GM21528 (cell line): ENCODE measurements at regions not wholly inside any gene's neighbourhood (a gene's known extent, or its start where the extent isn't known, plus 50 kb on each side); places are given as distances from the start of the nearest gene placed in this dataset.

Experiments used
- ATAC-seq: cut with Tn5 transposase; IDR thresholded peaks from one replicate; pipeline ENCODE4 v1.9.1; 2021; ENCODE audit warnings: mild to moderate bottlenecking, moderate library complexity; ENCODE audit not compliant: unreplicated experiment, low FRiP score

DNA sequence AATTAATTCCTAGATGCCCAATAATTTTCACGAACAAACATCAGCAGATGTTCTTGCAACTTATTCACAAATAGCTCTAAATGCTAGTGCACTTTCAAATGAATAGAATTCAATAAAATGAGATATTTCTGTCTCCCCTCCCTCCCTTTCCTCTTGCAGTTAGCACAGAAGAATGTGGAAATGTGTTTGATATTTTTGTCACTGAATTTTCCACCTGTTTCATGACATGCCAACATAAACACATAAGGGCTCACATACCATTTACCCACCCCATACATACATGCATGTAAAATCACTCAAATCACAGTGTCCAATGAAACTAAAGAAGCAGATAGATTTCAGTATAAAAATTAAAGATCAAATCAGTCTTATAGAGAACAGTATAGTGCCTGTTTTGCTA, 746.9 kb upstream of the MARCKS start:
- ATAC-seq, result no peak

DNA sequence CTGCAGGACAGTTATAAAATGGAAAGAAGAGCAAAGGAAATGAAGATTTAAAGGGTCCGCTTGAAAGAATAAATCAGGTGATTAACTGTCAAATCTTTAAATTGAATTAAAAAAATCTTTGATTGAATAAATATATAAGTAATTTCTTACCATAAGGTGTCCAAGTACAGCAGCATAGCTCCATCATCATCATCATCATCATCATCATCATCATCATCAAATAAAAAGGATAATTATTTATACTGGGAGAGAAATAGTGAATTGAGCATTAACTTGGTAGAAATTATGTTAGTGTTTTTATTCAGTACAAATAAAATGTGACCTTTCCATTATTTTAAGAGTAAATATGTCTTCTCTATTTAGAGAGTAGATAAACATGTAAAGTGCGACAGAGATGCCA, 745.6 kb upstream of the MARCKS start:
- ATAC-seq, result no peak

GRCh38 chr6:113112086-113112485, 745.1 kb upstream of the MARCKS start:
- no peak for ATAC-seq

- no peak for ATAC-seq
Observed at GRCh38 chr6:113115196-113115595, 741.9 kb upstream of the MARCKS start.

DNA sequence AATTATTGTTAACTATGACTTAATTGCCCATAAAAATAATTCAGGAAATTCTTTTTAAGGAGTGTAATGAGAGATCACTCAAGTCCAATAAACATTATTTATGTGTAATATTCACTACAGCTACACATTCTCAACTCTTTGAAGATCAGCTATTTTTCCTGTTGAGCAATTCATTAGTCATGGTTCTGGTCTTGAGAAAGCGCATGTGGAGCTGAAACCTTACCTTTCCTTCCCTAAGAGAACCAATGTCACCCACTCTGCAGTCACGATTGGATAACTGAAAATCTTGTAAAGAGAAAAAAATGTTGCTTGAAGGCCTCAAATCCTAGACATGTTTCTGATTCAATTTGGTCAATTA, 736.9 kb upstream of the MARCKS start:
- no peak for ATAC-seq

- no peak for ATAC-seq
Observed at GRCh38 chr6:113120582-113121285, 736.4 kb upstream of the MARCKS start.

GRCh38 chr6:113121571-113121970, 735.6 kb upstream of the MARCKS start:
- ATAC-seq, result no peak

GRCh38 chr6:113122060-113122459, 735.1 kb upstream of the MARCKS start:
- ATAC-seq, result no peak

DNA sequence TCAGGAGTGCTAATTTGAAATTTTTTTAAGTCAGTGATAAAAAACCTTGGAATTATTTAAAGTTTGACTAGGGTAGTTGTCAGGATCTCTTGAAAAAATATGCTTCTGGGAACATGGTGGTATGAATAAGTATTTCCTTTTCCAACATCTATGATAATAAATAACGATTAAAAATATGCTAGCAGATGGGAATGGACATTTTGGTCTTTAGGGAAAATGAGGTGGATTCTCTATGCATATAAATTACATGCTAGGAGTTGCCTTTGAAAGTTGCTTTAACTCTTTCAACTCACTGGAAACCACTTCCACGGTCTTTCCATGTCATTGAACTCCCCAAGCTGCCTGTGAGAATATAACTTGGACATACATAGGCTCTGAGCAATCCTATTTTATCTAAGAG, 731.5 kb upstream of the MARCKS start:
- no peak for ATAC-seq

DNA sequence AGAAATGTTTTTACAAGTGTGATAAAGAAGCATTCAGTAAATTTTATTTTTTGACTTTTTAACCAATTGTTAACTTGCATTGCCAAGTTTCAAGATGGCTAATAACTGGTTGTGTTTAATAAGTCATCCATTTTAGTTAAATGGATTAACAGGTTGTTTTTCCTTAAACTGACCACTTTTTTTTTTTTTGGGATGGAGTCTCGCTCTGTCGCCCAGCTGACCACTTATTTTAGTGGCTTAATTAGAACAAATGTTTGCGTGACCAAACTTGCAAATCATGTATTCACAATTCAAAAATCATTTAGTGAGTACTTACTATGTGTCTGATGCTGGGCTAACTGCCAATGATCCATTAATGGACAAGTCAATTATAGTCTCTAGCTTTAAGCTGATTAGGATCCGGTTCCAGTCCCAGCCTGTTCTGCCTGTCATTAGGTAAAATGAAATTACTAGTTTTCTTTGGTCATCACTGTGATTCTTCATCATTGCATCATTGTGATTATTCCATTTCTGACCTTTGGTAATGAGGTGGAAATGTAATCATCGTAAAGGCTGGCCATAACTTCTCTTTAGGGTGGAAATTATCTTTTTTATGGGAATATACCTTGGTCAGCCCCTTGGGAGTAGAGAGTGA, 729.2 kb upstream of the MARCKS start:
- ATAC-seq, result no peak

DNA sequence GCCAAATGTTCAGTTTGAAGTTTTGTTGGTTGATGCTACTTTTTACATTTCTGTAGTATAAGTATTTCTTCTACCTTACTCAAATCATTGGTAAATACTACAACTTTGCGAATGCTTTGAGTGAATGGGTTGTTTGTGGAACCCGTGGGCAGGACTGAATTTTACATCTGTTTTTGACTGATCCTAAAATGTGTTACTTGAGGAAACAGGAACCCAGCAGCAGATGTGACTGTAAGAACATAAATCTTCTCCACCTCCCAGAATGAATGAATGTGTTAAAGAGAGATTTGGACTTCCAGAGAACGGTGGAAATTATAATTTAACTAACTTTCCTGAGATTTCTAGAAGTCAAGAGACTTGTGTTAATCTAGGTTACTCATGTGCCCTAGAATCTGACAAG, 728.5 kb upstream of the MARCKS start:
- no peak for ATAC-seq

- no peak for ATAC-seq
Observed at GRCh38 chr6:113129991-113130390, 727.2 kb upstream of the MARCKS start.

DNA sequence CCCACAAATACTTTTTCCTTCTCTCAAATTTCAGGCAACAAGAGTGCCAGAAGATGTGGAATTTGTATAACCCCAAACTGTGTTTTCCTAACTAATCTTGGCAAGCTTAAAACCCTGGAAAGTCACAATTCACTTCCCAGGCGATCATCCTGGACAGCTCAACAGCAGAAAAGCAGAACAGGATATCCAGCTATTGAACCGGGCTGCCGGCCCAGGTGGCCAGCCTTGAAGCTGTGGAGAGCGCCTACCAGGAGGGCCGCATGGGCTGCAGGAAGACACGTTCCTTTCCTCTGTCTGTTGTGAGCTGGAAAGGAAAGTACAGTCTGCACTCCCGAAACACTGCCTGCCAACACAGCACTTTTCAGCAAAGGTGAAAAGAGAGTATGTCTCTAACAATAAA, 719.7 kb upstream of the MARCKS start:
- ATAC-seq, result no peak

- no peak for ATAC-seq
Observed at GRCh38 chr6:113140721-113141120, 716.4 kb upstream of the MARCKS start.

DNA sequence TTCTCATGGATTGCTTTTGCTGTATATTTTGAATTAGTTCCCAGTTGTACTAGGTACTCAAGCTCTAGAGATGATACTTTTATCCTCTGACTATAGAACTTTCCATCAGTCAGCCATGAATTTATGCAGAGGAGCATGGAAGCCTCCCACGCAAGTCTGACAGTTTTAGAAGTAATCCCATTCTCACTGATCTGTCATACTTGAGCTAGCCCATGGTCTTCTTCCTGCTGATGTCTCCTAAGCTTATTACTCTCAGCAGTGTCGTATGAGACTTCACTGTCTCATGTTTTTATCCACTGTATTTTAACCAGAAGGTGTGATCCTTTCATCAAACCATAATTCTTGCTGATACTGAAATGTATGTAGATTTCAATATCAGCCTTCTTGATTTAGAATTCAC, 715.2 kb upstream of the MARCKS start:
- no peak for ATAC-seq

DNA sequence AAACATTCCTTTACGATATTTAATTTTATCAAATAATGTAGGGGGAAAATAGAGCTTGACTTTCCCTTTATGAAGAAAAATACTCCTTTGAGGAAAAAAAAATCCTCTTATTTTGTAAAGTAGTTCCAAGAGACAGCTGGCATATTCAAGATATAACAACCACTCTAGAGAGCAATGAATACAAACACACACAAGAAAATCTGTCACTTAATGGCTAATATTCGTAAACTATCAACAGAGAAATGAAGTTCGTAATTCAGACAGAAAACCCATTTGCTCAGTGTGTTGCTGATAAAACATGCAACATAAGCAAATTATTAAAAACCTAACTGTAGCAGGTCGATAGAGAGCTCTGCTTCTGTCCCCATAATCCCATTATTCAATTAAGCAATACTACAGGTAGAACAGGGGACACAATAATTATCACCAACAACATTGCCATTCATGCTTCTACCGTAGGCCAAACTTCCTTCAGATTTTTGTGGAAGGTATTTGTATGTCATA, 714.4 kb upstream of the MARCKS start:
- no peak for ATAC-seq

GRCh38 chr6:113143206-113143605, 713.9 kb upstream of the MARCKS start:
- ATAC-seq, result no peak

DNA sequence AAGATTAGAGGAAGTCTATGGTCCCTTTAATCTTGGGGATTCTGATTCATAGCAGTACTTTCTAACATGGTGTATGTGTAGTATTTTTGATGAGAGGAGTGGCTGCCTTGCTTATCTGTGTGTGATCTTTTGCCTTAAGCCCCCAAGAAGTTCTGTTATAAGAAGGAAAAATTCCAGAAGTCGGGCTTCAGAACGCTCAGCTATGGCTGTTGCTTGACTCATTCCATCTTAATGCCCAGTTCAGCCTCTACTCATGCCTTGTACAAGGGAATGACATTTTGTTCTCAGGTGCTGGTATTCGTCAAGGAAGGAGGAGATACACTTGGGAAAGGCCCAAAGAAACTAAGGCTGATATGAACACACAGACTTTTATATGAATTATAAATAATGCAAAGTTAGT, 713.0 kb upstream of the MARCKS start:
- ATAC-seq, result no peak

- no peak for ATAC-seq
Observed at GRCh38 chr6:113146878-113147277, 710.3 kb upstream of the MARCKS start.

DNA sequence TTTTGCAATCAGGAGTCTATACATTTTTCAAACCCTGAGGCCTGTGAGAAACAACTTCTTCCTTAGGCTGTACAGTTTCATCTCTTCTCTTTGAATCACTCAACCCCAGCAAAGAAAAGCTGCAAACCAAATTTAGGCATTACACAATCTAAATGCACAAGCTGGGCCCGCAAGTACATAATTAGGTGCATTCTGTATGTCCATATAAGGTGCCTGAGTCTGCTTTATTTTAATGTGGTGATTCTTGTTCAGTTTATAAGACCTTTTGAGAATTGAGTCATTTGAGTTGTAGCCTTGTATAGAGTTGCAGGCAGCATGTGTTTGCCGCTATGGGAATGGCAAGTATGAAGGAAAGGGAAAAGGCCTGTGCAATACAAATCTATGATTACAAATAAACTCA, 709.6 kb upstream of the MARCKS start:
- ATAC-seq, result no peak

- ATAC-seq, result no peak
Observed at GRCh38 chr6:113148566-113148965, 708.6 kb upstream of the MARCKS start.

GRCh38 chr6:113149511-113149910, 707.6 kb upstream of the MARCKS start:
- ATAC-seq, result no peak
